ENCODE measurements at regions not wholly inside any gene's neighbourhood (a gene's known extent, or its start where the extent isn't known, plus 50 kb on each side); places are given as distances from the start of the nearest gene placed in this dataset.

DNA sequence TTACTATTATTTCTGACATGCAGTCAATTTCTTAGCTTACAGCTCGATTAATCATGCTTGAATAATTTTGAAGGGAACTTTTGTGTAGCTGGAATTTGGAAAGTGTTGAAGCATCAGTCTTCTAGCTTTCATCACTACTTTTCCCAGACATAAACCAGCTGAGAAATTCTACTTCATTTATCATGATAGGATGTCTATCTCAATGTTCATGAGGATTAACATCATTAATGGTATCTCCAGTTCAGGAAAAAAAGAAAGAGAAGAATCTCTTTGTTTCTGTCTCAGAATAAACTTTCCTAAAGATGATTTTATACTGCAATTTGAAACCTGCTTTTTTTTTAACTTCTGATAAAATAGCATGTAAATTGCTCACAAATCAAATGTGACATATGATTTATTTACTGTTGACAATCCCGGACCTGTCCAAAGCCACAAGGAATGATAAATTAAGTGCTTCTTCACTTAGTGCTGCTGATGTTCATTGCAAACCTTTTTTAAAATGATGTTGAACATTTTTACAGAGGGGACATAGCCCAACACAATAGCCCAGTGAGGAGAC is 412.1 kb upstream of the CLINT1 start:
- no peak for TF ChIP-seq EZH2phosphoT487 (IDR thresholded peaks at IDR 0.05; ENCODE audit: borderline replicate concordance, low read length)
- TF ChIP-seq, protein P1, sequence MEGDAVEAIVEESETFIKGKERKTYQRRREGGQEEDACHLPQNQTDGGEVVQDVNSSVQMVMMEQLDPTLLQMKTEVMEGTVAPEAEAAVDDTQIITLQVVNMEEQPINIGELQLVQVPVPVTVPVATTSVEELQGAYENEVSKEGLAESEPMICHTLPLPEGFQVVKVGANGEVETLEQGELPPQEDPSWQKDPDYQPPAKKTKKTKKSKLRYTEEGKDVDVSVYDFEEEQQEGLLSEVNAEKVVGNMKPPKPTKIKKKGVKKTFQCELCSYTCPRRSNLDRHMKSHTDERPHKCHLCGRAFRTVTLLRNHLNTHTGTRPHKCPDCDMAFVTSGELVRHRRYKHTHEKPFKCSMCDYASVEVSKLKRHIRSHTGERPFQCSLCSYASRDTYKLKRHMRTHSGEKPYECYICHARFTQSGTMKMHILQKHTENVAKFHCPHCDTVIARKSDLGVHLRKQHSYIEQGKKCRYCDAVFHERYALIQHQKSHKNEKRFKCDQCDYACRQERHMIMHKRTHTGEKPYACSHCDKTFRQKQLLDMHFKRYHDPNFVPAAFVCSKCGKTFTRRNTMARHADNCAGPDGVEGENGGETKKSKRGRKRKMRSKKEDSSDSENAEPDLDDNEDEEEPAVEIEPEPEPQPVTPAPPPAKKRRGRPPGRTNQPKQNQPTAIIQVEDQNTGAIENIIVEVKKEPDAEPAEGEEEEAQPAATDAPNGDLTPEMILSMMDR (conservative IDR thresholded peaks at IDR 0.05; ENCODE audit: low read depth, low read length), result no peak

All from PC-3 (cell line).